ENCODE measurements at regions not wholly inside any gene's neighbourhood (a gene's known extent, or its start where the extent isn't known, plus 50 kb on each side); places are given as distances from the start of the nearest gene placed in this dataset.

DNA sequence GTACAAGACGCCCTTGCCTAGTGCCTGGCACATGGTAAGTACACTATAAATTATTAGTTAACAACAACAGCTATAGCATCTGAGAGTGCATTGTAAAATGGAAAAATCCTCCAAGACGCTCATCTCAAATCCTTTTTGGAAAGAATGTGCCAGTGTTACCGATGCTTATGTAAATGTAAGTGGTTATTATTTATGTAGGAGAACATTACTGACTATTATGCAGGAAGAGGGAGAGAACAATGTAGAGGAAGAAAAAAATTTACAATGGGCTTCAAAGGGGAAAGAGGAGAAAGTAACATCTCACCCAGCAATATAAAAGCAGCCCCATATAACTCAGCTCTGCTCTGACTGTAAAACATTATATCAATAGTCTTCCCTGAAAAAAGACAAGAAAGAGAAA is 155.3 kb upstream of the LPP start:
- TF ChIP-seq, protein P1, sequence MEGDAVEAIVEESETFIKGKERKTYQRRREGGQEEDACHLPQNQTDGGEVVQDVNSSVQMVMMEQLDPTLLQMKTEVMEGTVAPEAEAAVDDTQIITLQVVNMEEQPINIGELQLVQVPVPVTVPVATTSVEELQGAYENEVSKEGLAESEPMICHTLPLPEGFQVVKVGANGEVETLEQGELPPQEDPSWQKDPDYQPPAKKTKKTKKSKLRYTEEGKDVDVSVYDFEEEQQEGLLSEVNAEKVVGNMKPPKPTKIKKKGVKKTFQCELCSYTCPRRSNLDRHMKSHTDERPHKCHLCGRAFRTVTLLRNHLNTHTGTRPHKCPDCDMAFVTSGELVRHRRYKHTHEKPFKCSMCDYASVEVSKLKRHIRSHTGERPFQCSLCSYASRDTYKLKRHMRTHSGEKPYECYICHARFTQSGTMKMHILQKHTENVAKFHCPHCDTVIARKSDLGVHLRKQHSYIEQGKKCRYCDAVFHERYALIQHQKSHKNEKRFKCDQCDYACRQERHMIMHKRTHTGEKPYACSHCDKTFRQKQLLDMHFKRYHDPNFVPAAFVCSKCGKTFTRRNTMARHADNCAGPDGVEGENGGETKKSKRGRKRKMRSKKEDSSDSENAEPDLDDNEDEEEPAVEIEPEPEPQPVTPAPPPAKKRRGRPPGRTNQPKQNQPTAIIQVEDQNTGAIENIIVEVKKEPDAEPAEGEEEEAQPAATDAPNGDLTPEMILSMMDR (IDR thresholded peaks at IDR 0.05) = no peak
- no peak for TF ChIP-seq POLR2A (IDR thresholded peaks at IDR 0.05)

Measured in thyroid gland (tissue), 4 donors.